Endodermal cell (in vitro differentiated cells): ENCODE measurements at regions not wholly inside any gene's neighbourhood (a gene's known extent, or its start where the extent isn't known, plus 50 kb on each side); places are given as distances from the start of the nearest gene placed in this dataset.

Experiments
- DNase-seq: peaks from one replicate; pipeline ENCODE4 v3.0.0-alpha.2; 2017
- H3K27ac ChIP-seq: 2 replicates; pipeline ENCODE4 v1.5.1; 2013; ENCODE audit warnings: mild to moderate bottlenecking, low read depth, low read length, moderate library complexity
- H3K27me3 ChIP-seq: 2 replicates; pipeline ENCODE4 v1.6.1; 2013; ENCODE audit warnings: mild to moderate bottlenecking, low read length, moderate library complexity; ENCODE audit not compliant: insufficient read depth, control insufficient read depth, poor library complexity, severe bottlenecking
- H3K36me3 ChIP-seq: 2 replicates; pipeline ENCODE4 v1.7.0; 2013; ENCODE audit warnings: mild to moderate bottlenecking, low read length, moderate library complexity; ENCODE audit not compliant: control insufficient read depth, insufficient read depth
- H3K4me1 ChIP-seq: one replicate; pipeline ENCODE4 v1.7.0; 2013; ENCODE audit warnings: low read length; ENCODE audit not compliant: control insufficient read depth, insufficient read depth
- H3K4me3 ChIP-seq: 2 replicates; pipeline ENCODE4 v1.5.1; 2013; ENCODE audit warnings: mild to moderate bottlenecking, low read length, moderate library complexity
- H3K9ac ChIP-seq: 2 replicates; pipeline ENCODE4 v1.6.1; 2013; ENCODE audit warnings: mild to moderate bottlenecking, low read length, moderate library complexity; ENCODE audit not compliant: poor library complexity, severe bottlenecking; ENCODE audit errors: extremely low read depth
- H3K9me3 ChIP-seq: 2 replicates; pipeline ENCODE4 v1.6.1; 2013; ENCODE audit warnings: mild to moderate bottlenecking, low read length, moderate library complexity; ENCODE audit not compliant: control insufficient read depth
- H3K27ac Mint-ChIP-seq: 2 replicates; pipeline ENCODE4 v1.8.0; 2020; ENCODE audit warnings: mixed read lengths
- H3K27me3 Mint-ChIP-seq: 2 replicates; pipeline ENCODE4 v1.8.0; 2021; ENCODE audit warnings: mild to moderate bottlenecking, mixed read lengths; ENCODE audit not compliant: insufficient read depth
- H3K36me3 Mint-ChIP-seq: 2 replicates; pipeline ENCODE4 v1.8.0; 2020; ENCODE audit warnings: low read depth, mixed read lengths
- H3K4me1 Mint-ChIP-seq: 2 replicates; pipeline ENCODE4 v1.8.0; 2020; ENCODE audit warnings: mixed read lengths
- H3K4me3 Mint-ChIP-seq: 2 replicates; pipeline ENCODE4 v1.8.0; 2020; ENCODE audit warnings: mild to moderate bottlenecking, moderate library complexity, mixed read lengths
- H3K9me3 Mint-ChIP-seq: 2 replicates; pipeline ENCODE4 v1.8.0; 2020; ENCODE audit warnings: mild to moderate bottlenecking, mixed read lengths
- CTCF ChIP-seq: fragments of 200-600 bp; sonication (generic); conservative IDR thresholded peaks from 2 replicates; pipeline ENCODE4 v1.5.0; 2021; ENCODE audit warnings: antibody characterized with exemption, mild to moderate bottlenecking
- WGBS, 2 experiments: methylation state at CpG; one replicate each; pipeline versions ENCODE4 v1.1.5 to v1.1.7; 2013; ENCODE audit warnings: missing lambda C conversion rate in 2 of 2, mixed read lengths in 1 of 2; ENCODE audit not compliant: insufficient coverage in 1 of 2, insufficient read length in 1 of 2; 5-methylcytosine and 5-hydroxymethylcytosine counted together

GRCh38 chr12:107490010-107490409, 195.6 kb upstream of the PWP1 start:
- Histone ChIP-seq H3K9ac (no peak overlapping the region), H3K4me1 (no peaks in the 10 kb centered on the region), H3K4me3 (no peak overlapping the region), H3K9me3 (no peaks in the 10 kb centered on the region), H3K27me3 (no peaks in the 10 kb centered on the region), H3K36me3 (no peaks in the 10 kb centered on the region), H3K27ac (no peak overlapping the region)
- no peaks in the 10 kb centered on the region for H3K36me3 Mint-ChIP-seq
- WGBS, 2 experiments = 93 to 100% methylated on average over 3 of the region's 3 CpGs
- no peak for DNase-seq
- no peaks in the 10 kb centered on the region for H3K9me3 Mint-ChIP-seq
- no peak overlapping the region for H3K27ac Mint-ChIP-seq
- TF ChIP-seq CTCF = no peak
- H3K27me3 Mint-ChIP-seq = peaks cover 9% of the 10 kb centered on the region
- H3K4me3 Mint-ChIP-seq = no peak overlapping the region
- no peaks in the 10 kb centered on the region for H3K4me1 Mint-ChIP-seq

GRCh38 chr12:107491856-107492255, 193.7 kb upstream of the PWP1 start:
- H3K27ac ChIP-seq = no peak overlapping the region
- Mint-ChIP-seq H3K4me1 (no peaks in the 10 kb centered on the region), H3K27ac (peak overlapping the region; percentile 13), H3K4me3 (no peak overlapping the region), H3K36me3 (no peaks in the 10 kb centered on the region), H3K27me3 (peaks cover 9% of the 10 kb centered on the region), H3K9me3 (no peaks in the 10 kb centered on the region)
- no peak for DNase-seq
- H3K4me1 ChIP-seq = no peaks in the 10 kb centered on the region
- H3K4me3 ChIP-seq = no peak overlapping the region
- no peaks in the 10 kb centered on the region for H3K9me3 ChIP-seq
- H3K27me3 ChIP-seq = no peaks in the 10 kb centered on the region
- H3K9ac ChIP-seq = no peak overlapping the region
- TF ChIP-seq CTCF = no peak
- 88 to 92% methylated on average over 8 to 9 of the region's 9 CpGs for WGBS, 2 experiments
- no peaks in the 10 kb centered on the region for H3K36me3 ChIP-seq

- H3K9me3 Mint-ChIP-seq = no peaks in the 10 kb centered on the region
- no peak overlapping the region for H3K4me3 Mint-ChIP-seq
- no peak for DNase-seq
- no peaks in the 10 kb centered on the region for H3K4me1 Mint-ChIP-seq
- Histone ChIP-seq H3K27ac (no peak overlapping the region), H3K27me3 (no peaks in the 10 kb centered on the region), H3K9me3 (no peaks in the 10 kb centered on the region), H3K4me3 (no peak overlapping the region), H3K36me3 (no peaks in the 10 kb centered on the region), H3K4me1 (no peaks in the 10 kb centered on the region), H3K9ac (no peak overlapping the region)
- H3K27ac Mint-ChIP-seq = no peak overlapping the region
- no peak for TF ChIP-seq CTCF
- no peaks in the 10 kb centered on the region for H3K36me3 Mint-ChIP-seq
- peaks cover 9% of the 10 kb centered on the region for H3K27me3 Mint-ChIP-seq
- WGBS, 2 experiments = 87 to 94% methylated on average over 4 to 6 of the region's 6 CpGs
These were observed 193.0 kb upstream of the PWP1 start for GRCh38 chr12:107492393-107493134.
